Sigmoid colon (tissue), 6 donors: ENCODE measurements at regions not wholly inside any gene's neighbourhood (a gene's known extent, or its start where the extent isn't known, plus 50 kb on each side); places are given as distances from the start of the nearest gene placed in this dataset.

ENCODE experiments used
- DNase-seq: peaks from one replicate; pipeline ENCODE4 v3.0.0-alpha.2; 2019
- H3K27ac ChIP-seq, 4 donors: fragments of 200-600 bp; sonication (generic); one replicate each; pipeline ENCODE4 v1.5.1; 2016 to 2019; ENCODE audit warnings: mild to moderate bottlenecking in 1 of 4
- H3K27me3 ChIP-seq, 3 donors: fragments of 200-600 bp; sonication (generic); one replicate each; pipeline ENCODE4 v1.5.1; 2019; ENCODE audit warnings: mild to moderate bottlenecking in 1 of 3
- H3K36me3 ChIP-seq, 4 donors: fragments of 200-600 bp; sonication (generic); one replicate each; pipeline ENCODE4 v1.5.1; 2016 to 2019
- H3K4me1 ChIP-seq, 4 donors: fragments of 200-600 bp; sonication (generic); one replicate each; pipeline ENCODE4 v1.5.1; 2017 to 2019
- H3K4me3 ChIP-seq, 4 donors: fragments of 200-600 bp; sonication (generic); one replicate each; pipeline ENCODE4 v1.5.1; 2017 to 2019; ENCODE audit warnings: mild to moderate bottlenecking in 2 of 4, moderate library complexity in 1 of 4
- H3K9me3 ChIP-seq, 4 donors: fragments of 200-600 bp in 3 of 4; sonication (generic) in 3 of 4; one replicate each; pipeline versions ENCODE4 v1.5.1 to v1.6.1; 2013 to 2019
- EP300 ChIP-seq, 4 donors: sonication (generic); formaldehyde crosslinking; IDR thresholded peaks; one replicate each; pipeline ENCODE4 v1.6.1; 2017; ENCODE audit warnings: antibody characterized with exemption in 4 of 4
- POLR2A ChIP-seq, 2 donors: fragments of 450-650 bp; IDR thresholded peaks; one replicate each; pipeline ENCODE4 v1.6.1; 2016; ENCODE audit warnings: antibody characterized with exemption in 2 of 2, mild to moderate bottlenecking in 2 of 2, moderate library complexity in 2 of 2
- POLR2AphosphoS5 ChIP-seq, 4 donors: sonication (generic); formaldehyde crosslinking; IDR thresholded peaks; one replicate each; pipeline ENCODE4 v1.6.1; 2017; ENCODE audit warnings: antibody characterized with exemption in 4 of 4
- WGBS, 2 donors: extraction: QIAGEN DNeasy Blood & Tissue Kit; methylation state at CpG; one replicate each; pipeline ENCODE4 v1.1.7; 2013; 5-methylcytosine and 5-hydroxymethylcytosine counted together
- intact Hi-C: fragments of 100-400 bp; cut with DNase I; formaldehyde crosslinking; loops from one replicate; pipeline ENCODE4 v1.15.1; 2023
- TF ChIP-seq, protein P1 (sequence below), 4 experiments: fragments of 450-650 bp in 3 of 4; fragments of 200-600 bp in 1 of 4; IDR thresholded peaks; one replicate each; pipeline ENCODE4 v1.5.1; 2016 to 2019; ENCODE audit warnings: antibody characterized with exemption in 4 of 4, mild to moderate bottlenecking in 3 of 4, moderate library complexity in 2 of 4
- donor health status: healthy with polysubstance abuse.
- donor health status: healthy.

DNA sequence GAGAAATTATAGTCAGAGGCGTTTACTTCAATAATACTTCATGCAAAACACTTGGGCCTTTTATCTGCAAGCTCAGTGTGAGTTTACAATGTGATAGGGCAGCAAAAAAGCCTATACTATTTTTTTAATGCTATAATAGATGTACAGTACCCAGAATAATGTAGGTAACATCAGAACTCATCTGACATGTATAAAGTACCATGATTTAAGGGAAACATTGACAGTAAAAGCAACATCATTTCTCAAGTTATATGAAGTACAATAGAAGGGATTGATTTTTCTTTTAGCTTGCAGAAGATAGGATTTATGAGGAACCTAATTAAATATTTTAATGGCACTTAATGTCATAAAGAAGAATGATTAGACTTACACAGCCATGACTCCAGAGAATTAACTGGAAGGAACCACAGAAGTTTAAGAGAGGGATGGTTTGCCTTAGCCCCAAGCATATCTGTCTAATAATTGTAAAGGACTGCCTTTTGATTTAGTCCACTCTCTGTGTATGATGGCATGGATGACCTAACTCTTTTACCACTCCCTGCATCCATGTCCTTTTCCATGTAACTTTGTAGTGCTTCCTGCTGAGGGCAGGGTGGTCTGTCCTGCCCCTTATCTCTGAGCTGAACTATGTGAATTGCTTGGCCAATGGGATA, 55.9 kb upstream of the MIS18BP1 start:
- H3K27ac ChIP-seq: no peak overlapping the region
- no peaks in the 10 kb centered on the region for H3K4me1 ChIP-seq
- TF ChIP-seq EP300 (IDR thresholded peaks at IDR 0.05) (no peak), POLR2AphosphoS5 (IDR thresholded peaks at IDR 0.05) (no peak), POLR2A (IDR thresholded peaks at IDR 0.05) (no peak)
- TF ChIP-seq, protein P1, sequence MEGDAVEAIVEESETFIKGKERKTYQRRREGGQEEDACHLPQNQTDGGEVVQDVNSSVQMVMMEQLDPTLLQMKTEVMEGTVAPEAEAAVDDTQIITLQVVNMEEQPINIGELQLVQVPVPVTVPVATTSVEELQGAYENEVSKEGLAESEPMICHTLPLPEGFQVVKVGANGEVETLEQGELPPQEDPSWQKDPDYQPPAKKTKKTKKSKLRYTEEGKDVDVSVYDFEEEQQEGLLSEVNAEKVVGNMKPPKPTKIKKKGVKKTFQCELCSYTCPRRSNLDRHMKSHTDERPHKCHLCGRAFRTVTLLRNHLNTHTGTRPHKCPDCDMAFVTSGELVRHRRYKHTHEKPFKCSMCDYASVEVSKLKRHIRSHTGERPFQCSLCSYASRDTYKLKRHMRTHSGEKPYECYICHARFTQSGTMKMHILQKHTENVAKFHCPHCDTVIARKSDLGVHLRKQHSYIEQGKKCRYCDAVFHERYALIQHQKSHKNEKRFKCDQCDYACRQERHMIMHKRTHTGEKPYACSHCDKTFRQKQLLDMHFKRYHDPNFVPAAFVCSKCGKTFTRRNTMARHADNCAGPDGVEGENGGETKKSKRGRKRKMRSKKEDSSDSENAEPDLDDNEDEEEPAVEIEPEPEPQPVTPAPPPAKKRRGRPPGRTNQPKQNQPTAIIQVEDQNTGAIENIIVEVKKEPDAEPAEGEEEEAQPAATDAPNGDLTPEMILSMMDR (IDR thresholded peaks at IDR 0.05): no peak
- 70 to 88% methylated on average over 1 of the region's 1 CpG for WGBS, 2 donors
- intact Hi-C loops: no loop called here
- no peak overlapping the region for H3K4me3 ChIP-seq
- H3K36me3 ChIP-seq: no peaks in the 10 kb centered on the region
- no peaks in the 10 kb centered on the region for H3K27me3 ChIP-seq
- H3K9me3 ChIP-seq: no peaks in the 10 kb centered on the region
- DNase-seq: no peak
